GM19240 (cell line): ENCODE measurements at regions not wholly inside any gene's neighbourhood (a gene's known extent, or its start where the extent isn't known, plus 50 kb on each side); places are given as distances from the start of the nearest gene placed in this dataset.

Source experiments
- DNase-seq: peaks from one replicate; pipeline ENCODE4 v3.0.0; 2011; ENCODE audit warnings: low spot score; ENCODE audit not compliant: insufficient read length

DNA sequence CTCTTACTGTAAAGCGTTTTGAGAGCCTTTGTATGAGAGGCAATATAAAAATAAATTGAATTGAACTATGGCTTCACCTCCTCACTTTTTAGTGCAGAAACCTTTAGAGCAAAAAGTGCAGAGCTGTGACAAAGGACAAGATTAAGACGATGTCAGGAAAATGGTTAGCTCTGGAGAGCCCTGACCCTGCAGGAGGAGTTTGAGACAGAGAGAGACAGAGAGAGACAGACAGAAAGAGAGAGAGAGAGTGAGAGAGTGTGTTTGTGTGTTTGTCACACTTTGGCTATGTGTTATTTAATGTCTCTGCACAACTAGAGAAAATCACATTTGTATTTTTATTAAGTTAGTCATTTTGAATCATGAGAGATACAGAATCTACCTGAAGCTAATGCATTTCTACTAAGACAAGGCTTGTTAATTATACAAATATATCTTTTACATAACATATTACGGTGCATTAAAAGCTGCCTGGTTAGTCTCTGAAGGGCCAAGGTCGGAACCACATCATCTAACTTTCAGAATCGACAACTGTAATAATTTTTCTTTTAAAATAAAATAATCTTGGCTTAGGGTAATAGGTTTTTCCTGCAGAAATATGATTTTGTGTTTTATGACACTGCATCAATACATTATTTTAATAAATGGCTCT, 423.5 kb upstream of the ZEB2 start:
- DNase-seq: no peak

DNA sequence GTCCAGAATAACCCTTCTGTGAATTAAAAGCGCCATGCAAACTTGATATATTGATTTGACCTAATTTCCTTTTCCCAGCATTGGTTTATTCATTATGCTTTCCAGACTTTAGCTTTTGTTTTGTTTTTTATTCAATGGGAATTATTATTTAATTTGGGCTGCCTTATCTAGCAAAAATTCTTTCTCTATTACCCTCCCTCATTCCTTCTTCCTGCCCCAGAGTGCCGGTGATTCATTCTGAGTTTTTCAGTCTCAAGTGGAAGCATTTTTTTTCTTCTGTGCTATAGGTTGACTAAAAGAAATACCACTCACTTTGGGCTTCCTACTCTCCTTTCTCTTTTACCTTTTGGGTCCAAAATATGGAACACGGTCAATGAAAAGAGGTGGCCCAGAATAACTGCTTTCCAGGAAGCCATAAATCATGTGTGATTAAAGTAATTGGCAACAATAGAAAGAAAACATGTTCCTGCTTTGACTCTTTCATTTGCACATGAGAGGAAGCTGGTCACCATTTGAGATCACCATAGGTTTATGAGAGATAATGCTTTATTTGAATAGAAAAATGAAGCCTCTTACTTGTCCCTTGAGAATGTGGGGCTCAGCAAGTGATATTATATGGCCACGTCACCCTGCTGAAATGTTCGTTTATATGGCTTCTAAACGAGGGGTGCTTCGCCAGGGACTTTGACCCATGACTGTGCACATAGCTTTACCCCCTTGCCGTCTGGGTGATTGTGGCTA, 422.8 kb upstream of the ZEB2 start:
- no peak for DNase-seq

DNA sequence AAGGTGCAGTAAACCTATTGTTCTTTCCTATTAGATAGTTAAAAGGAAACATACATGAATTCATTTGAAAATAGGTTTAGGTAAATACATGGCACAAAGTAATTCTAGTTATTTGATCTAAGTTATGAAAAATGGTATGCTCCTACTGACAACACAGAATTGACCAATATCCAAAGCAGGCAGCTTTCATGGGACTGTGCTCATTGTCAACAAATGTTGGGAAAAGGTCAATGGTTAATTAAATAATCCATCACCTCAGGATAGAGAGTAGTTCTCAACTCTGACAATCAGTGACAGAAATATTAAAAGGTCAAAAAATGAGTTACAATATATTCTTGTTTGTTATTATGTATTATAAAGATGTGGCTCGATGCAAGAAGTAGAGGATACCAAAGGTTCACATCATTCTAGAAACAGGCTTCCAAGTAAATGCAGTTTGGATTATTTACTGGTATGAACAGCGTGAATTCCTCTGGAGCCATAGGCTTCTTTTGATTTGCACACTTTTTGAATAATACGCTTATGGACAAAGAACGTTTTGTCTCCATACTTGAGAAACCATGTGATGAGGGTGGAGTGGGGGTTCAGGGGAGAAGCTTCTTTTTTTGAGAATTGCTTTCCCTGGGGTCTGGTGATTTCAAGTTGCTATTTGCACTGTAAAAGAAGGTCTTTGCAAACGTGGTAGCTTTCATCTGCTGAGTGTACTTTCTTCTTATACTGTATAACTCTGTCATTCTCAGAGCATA, 422.0 kb upstream of the ZEB2 start:
- no peak for DNase-seq

DNA sequence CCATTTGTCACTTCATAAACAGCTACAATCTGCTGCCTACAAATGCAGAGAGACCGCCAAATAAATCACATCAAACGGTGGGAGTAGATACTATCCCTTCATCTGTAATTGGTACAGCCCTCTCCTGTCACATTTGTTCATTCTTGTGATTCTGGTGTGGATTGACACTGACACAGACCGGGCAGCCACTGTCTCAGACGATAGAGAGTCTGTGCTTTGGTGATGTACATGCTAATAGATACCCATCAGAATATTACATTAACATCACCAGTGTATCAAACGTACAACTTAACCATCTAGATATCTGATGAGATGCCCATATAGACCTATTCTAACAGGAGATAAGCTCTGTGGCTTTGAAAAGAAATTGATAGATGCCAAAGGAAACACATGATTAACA, 419.7 kb upstream of the ZEB2 start:
- no peak for DNase-seq

DNA sequence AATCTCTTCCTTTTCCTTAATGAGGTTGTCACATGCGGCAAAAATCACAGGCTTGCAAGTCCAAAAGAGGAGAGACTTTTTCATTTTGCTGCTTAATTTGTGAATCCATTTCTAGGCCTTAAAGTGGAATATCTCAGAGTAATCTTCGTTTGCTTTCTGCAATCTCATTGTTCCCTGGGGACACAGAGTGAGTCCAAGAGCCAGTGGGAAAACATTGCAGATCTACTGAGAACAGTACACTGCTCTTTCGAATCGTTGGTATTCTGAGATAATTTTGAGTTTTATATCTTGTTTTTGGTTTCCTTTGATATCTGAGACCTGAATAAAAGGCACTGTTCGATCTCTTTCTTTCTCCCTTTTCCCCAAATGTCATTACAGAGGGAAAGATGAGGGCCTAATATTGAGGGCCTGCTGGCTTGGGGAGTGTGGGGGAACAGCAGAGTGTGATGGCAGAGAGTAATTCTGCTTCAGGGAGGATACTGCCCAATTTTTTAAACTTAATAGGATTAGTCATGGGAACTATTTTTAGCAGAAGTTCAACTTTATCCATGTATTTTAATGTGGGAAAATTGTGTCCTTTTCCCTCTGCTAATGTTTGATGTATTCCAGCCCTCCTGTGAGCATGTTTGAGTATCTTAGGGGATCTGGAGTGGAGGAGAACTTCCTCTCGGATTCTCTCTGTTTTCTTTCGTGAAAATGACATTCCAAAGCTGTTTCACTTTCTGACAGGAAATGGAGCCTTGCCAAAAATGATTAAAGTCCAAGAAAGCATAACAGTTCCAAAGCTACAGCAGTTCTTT, 418.2 kb upstream of the ZEB2 start:
- no peak for DNase-seq

DNA sequence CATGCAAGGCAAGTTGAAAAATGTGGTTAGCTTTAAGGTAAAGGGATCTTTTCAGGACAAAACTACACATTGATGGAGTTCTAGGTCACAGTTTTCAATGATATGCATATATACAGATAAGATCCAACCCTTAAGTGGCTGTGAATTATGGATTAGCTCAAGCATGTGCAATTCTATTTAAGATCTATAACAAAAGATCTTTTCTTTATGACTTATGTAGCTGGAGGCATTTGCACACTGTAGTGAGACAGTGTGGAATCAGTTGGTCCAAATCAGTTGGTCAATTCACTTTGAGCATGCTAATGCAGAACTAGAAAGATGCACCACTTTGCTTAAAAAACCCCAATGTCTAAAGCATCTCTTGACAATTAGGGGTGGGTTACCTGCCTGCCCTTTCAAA, 417.1 kb upstream of the ZEB2 start:
- no peak for DNase-seq

DNA sequence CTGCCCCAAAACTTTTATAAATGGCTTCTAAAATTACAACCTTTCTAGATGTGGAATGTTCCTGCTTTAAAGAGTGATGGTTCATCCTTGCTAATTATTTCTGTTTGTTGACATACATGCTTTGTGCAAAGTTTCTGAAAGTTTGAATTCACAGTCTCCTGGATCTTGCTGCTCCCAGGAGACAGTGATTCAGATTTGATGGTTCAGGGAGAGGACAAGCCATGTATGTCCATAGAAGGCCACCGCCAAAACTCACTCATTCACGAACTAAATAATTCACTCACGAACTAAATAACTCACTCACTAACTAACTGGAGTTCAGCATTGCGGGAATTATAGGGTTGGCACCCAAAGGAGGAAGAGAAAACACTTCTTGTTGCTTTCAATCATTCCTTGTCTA, 416.5 kb upstream of the ZEB2 start:
- DNase-seq: no peak

DNA sequence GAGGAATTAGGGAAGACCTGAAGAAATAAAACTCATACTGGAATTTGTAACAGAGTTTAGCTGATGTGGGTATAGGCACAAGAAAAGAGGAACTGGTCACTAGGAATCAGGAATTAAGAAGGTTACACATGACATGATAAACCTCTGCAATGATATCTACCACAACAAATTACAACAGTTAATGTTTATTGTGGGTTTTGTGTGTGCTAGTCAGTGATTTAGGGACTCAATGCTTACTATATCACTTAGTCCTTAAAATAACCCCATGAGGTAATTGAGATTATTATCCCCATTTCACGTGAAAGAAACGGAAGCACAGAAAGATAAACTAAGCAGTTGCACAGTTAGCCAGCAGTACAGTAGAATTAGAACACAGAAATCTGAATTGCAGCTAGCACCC, 415.8 kb upstream of the ZEB2 start:
- no peak for DNase-seq

DNA sequence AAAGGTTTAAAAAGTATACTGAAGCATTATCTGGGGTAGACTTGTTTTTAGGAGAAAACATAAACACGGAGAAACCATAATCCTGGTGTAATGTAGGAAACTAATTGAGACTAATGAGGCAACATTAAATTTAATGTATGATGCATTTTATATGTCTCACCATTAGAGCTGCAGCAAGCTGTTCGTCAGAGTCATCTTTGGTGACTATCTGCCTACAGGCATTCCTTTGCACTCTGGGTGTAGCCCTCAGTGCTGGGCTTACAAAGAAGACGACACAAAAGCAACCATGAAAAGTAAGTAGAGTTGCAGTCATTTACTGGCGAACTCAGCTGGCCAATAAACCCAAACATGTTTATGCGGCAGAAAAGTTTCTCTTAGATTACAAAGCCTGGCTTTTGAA, 415.3 kb upstream of the ZEB2 start:
- no peak for DNase-seq

DNA sequence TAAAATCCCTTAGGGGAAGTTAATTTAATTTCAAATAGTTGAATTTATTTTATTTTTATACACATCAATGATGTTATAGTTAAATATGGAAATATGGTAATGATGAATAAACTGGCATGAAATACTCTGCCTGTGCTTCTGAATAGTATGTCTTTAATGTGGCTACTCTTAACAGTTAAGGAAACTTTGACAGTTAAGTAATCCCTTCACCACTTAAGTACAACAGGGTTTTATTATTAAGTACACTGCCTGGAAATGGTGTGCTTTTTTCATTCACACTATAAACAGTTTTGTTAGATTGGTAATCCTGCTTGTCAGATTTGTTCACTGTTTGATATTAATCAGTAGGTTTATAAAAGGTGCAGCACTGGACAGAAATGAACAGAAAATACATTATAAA, 412.0 kb upstream of the ZEB2 start:
- DNase-seq: no peak

DNA sequence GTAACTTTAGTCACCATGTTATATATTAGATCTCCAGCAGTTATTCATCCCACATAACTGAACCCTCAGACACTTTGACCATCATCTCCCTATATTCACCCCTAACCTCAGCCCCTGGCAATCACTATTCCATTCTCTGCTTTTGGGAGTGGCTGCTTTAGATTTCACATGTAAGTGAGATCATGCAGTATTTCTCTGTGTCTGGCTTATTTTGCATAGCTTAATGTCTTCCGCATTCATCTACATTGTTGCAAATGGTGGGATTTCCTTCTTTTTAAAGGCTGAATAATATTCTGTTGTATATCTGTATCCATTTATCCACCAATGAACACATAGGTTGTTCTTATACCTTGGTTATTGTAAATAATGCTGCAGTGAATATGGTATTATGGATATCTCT, 411.6 kb upstream of the ZEB2 start:
- DNase-seq: no peak

DNA sequence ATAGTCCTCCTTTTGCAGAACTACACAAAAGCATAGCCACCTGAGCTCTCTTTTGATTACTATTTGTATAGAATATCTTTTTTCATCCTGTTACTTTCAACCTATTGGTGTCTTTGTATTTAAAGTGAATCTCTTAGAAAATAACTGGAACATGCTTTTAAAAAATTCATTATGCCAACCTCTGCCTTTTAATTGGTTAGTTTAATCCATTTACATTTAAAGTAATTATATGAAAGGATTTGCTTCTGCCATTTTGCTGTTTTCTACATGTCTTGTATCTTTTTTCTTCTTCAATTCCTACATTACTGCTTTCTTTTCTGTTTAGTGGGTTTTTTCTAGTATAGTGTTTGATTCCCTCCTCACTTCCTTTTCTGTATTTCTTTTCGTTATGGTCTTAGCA, 407.5 kb upstream of the ZEB2 start:
- no peak for DNase-seq

DNA sequence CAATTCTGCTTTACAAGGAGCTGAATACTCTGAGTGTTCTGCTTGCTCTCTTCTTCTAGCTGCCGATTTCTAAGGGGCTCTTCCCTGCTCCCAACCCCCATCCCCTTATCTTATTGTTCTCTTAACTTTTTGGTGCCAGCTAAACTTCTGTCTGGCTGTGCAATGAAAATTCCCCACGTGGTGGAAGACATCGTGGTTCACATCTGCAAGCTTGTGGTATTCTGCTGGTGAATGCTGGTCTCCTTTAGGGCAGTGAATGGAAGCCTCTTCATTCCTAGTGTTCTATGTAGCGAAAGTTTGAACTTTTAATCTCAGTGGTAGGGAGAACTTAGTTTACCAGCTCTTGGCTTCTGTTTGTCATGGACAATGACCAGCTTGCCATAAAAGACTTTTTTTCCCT, 406.0 kb upstream of the ZEB2 start:
- DNase-seq: no peak

DNA sequence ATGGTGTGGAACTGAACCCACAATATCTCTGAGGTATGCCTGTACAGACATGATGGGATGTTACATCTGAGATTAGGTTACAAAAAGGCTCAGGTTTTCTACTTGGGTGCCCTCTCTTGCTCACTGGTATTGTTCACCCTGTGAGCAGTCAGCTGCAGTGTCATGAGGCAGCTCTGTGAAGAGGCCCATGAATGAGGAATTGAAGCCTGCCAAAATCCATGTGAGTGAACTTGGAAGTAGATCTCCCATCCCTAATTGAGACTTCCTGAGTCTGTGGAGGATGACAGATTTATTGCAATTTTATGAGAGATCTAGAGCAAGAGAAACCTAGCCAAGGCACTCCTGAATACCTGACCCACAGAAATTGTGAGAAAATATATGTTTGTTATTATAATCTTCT, 404.9 kb upstream of the ZEB2 start:
- DNase-seq: no peak

DNA sequence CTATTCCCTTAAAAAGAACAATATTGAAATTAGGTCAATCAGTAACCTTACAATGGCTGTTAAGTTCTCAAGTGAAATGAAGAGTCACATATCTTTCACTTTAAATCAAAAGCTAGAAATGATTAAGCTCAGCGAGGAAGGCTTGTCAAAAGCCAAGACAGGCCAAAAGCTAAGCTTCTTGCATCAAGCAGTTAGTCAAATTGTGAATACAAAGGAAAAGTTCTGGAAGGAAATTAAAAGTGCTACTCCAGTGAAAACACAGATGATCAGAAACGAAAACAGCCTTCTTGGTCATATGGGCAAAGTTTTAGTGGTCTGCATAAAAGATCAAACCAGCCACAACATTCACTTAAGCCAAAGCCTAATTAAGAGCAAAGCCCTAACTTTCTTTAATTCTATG, 402.6 kb upstream of the ZEB2 start:
- no peak for DNase-seq

DNA sequence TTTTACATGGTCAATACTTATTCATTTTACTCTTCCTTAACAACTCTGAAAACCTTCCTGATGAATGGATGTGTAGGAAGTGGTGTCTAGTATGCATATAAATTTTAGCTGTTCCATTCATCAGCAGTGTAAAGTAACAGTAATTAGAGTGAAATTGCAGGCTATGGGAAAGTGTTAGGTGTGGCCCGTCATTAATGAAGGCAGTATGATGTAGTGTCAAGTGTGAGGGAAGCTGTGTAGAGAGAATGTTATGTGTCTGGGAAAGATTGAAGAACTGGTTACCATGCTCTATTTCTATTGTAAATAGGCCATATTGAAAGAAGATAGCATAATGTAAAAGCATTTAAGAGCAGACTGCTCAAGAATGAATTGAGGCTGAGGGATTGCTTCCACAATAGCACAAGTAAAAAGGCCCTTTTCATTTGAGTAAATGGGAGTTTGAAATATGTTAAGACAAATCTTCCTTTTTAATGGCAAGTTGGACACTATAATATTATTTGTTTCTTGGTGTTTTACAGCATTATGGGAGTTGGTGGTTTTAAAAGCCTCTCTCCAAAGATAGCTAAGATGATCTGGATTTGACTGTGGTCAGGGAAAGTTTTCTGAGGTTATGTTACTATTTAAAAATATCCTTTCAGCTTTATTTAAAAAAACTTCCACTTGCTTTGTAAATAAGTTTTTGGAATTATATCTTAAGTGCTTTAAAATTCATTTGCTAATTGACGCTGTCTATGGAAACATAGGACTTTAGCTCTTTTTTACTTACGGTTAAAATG, 401.0 kb upstream of the ZEB2 start:
- DNase-seq: no peak

DNA sequence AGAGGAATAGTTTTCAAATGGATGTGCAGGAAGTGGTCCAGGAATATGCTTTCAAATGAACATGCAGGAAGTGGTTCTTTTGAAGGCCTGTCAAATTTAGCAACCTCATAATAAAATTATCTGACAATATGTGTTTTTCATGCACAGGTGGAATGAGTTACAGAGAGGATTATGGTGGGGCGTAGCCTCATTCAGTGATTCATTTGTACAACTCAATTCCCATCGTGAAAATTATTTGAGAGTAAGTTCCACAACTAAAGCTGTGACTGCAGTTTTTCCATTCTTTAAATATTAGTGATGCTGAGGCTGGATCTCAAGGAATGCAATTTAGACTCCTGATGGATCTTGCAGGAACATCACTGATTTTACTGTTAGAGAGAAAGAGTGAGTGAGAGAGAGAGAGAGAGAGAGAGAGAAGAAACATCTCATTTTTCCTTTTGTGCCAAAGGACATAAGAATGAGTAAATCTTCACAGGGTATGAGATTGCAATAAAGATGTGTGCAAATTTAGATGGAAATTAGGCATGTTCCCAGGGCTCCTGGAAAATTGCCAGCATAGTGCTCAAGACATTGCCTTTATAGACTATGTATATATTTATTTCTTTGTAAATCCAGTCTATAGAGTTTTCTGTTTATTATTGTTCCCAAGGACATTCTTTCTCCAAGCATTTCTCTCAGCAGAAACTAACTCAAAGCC, 394.9 kb upstream of the ZEB2 start:
- no peak for DNase-seq

DNA sequence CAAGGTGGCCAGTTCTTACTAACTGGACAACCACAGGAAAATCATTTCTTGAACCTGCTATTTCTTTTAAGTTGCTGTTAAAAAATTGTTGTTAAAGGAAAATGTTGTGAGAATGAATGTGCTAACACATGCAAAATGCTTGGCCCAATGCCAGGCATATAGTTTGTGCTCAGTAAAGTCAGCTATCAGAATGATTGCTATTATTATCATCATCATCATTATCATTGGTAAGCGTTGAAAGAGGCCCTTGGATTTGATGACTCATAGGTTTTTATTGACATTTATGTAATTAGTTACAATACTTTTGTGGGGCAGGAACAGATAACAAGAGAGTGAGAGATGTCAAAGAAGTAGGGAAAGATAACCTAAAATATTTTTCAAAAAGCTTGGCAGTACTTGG, 394.2 kb upstream of the ZEB2 start:
- DNase-seq: no peak

DNA sequence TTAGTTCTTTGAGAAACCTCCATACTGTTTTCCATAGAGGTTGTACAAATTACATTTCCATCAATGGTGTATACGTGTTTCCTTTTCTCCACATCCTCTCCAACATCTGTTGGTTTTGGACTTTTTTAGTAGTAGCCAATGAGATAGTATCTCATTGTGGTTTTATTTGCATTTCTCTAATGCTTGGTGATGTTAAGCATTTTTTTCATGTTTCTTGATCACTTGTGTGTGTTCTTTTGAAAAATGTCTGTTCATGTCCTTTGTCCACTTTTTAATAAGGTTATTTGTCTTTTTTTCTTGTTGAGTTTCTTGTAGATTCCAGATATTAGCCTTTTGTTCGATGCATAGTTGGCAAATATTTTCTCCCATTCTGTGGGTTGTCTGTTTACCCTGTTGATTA, 392.3 kb upstream of the ZEB2 start:
- DNase-seq: no peak

DNA sequence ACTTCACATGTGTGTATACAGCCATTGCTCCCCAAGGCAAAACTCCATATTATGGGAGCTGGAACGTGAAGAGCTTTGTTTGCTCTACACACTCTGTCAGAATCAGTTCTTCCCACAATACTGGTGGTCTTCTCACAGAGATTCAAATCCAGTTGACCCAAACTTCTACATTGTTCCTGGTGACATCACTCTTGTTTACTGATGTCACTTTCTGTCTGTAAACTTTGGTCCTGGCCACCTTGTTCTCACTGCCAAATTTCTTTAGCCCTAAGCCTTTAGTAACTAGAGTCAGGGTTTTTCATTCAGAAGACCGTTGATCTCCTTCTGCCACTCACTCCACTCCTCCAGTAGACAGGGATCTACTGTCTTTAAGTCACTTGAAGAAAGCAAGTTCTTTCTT, 386.0 kb upstream of the ZEB2 start:
- no peak for DNase-seq

DNA sequence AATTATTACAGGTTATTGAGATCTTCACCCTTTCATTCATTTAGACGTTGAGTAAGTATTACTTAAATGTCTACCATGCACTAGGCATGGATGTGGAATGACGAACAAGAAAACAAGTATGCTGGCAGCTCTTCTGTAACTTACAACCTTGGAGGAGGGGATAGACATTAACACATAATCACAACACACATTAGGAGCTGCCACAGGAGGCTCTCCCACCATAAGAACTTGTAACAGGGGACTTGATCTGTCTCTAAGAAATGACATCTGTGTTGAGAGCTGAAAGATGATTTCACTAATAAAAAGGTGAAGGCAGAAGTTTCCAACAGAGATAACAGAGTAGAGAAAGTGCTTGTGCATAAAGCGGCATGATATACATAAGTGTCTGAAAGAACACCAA, 384.7 kb upstream of the ZEB2 start:
- no peak for DNase-seq
